ENCODE measurements at regions not wholly inside any gene's neighbourhood (a gene's known extent, or its start where the extent isn't known, plus 50 kb on each side); places are given as distances from the start of the nearest gene placed in this dataset.
"Not testable (repeated sequence)": the region's sequence is repeated elsewhere in the genome, so short reads cannot be mapped to it uniquely, and the experiment has no call there.

DNA sequence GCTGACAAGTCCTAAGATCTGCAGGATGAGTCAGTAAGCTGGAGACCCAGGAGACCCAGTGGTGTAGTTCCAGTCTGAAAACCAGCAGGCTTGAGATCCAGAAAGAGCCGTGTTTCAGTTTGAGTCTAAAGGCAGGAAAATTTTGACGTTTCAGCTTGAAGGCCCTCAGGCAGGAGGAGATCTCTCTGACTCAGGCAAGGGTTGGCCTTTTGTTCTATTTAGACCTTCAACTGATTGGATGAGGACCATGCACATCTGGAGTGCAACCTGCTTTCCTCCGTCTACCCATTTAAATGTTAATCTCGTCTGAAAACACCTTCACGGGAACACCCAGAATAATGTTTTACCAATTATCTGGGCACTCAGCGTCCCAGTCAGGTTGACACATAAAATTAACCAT is 69.5 kb downstream of the NPIPA7 start:
- not testable (repeated sequence) for H3K4me3 Mint-ChIP-seq, H3K27ac Mint-ChIP-seq, H3K9me3 Mint-ChIP-seq, H3K36me3 Mint-ChIP-seq, H3K4me1 Mint-ChIP-seq, H3K27me3 Mint-ChIP-seq

DNA sequence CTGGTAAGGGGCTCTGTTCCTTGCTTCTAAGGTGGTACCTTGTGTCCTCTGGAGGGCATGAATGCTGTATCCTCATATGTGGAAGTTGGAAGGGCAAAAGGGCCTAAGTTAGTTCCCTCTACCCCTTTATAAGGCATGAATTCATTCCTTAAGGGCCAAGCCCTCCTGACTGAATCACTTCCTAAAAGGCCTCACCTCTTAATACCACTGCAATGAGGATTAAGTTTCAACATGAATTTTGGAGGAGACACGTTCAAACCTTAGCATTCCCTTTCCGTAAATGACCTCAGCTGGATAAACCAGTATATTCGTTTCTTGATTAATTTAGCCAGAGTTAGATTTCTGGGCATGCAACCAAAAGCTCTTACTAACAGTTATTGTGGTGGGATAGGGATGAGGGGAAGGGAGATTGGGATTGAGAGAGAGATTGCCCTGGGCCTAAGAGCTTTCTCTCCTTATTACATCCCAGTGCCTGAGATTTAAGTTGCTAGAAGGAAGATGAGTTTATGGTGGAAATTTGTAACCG is 70.8 kb downstream of the NPIPA7 start:
- not testable (repeated sequence) for H3K4me1 Mint-ChIP-seq, H3K9me3 Mint-ChIP-seq, H3K27ac Mint-ChIP-seq, H3K36me3 Mint-ChIP-seq, H3K27me3 Mint-ChIP-seq, H3K4me3 Mint-ChIP-seq

DNA sequence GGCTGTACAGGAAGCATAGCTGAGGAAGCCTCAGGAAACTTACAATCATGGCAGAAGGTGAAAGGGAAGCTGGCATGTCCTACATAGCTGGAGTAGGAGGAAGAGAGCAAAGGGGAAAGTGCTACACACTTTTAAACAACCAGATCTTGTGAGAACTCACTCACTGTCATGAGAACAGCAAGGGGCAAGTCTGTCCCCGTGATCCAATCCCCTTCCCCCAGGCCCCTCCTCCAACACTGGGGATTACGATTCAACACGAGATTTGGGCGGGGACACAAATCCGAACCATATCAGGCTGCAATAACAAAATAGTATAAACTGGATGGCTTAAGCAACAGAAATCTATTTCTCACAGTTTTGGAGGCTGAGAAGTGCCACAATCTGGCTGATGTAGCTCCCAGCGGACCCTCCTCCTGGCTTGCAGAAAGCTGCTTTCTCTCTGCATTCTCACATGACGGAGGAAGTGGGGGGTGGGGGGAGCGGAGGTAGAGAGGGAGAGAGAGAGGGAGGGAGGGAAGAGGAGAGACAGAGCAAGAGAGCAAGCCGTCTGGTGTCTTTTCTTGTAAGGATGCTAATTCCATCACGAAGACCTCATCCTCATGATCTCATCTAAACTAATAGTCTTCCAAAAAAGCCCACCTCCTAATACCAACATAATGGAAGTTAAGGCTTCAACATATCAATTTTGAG is 72.9 kb downstream of the NPIPA7 start:
- not testable (repeated sequence) for H3K27ac Mint-ChIP-seq, H3K4me3 Mint-ChIP-seq, H3K36me3 Mint-ChIP-seq, H3K4me1 Mint-ChIP-seq, H3K9me3 Mint-ChIP-seq, H3K27me3 Mint-ChIP-seq

DNA sequence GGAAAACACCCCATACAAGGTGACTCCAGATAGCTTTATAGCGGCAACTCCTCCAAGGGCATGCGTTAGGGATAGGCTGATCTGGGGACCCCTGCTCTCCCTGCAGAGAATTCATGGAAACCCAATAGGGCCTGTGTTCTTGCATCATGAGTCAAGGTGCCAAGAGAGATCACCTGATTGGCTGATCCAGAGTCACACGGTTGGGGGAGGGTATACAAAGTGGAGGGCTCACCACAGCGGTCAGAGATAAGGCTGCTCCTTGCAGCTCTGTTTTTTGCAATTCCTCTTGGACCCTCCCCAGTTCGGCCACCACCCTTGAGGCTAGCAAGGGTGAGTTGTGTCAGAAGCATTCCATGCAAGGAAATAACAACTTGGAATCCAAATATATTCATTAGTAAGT is 79.6 kb downstream of the NPIPA7 start:
- not testable (repeated sequence) for H3K27me3 Mint-ChIP-seq, H3K4me3 Mint-ChIP-seq, H3K36me3 Mint-ChIP-seq, H3K9me3 Mint-ChIP-seq, H3K27ac Mint-ChIP-seq, H3K4me1 Mint-ChIP-seq

DNA sequence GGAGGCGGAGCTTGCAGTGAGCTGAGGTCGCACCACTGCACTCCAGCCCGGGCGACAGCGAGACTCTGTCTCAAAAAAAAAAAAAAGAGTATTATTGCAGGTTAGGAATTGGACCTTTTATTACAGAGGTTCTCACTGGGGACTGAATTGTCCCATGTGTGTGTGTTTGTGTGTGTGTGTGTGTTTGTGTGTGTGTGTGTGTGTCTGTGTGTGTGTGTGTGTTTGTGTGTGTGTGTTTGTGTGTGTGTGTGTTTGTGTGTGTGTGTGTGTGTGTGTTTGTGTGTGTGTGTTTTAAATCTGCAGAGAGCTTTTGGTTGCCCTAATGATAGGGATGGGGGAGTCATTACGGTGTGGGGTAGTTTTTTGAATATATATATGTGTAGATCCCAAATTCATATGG is 84.9 kb downstream of the NPIPA7 start:
- not testable (repeated sequence) for H3K36me3 Mint-ChIP-seq, H3K27me3 Mint-ChIP-seq, H3K27ac Mint-ChIP-seq, H3K9me3 Mint-ChIP-seq, H3K4me1 Mint-ChIP-seq, H3K4me3 Mint-ChIP-seq

DNA sequence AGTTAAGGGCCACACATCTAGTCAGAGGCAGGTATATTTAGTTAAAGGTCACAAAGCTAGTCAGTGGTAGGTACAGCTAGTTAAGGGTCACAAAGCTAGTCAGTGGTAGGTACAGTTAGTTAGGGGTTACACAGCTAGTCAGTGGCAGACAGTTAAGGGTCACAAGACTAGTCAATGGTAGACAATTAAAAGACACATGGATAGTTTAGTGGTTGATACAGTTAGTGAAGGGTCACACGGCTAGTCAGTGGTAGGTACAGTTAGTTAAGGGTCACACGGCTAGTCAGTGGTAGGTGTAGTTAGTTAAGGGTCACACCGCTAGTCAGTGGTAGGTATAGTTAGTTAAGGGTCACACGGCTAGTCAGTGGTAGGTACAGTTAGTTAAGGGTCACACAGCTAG is 110.0 kb downstream of the NPIPA7 start:
- H3K9me3 Mint-ChIP-seq, H3K36me3 Mint-ChIP-seq, H3K4me3 Mint-ChIP-seq, H3K27me3 Mint-ChIP-seq, H3K4me1 Mint-ChIP-seq, H3K27ac Mint-ChIP-seq: not testable (repeated sequence)

DNA sequence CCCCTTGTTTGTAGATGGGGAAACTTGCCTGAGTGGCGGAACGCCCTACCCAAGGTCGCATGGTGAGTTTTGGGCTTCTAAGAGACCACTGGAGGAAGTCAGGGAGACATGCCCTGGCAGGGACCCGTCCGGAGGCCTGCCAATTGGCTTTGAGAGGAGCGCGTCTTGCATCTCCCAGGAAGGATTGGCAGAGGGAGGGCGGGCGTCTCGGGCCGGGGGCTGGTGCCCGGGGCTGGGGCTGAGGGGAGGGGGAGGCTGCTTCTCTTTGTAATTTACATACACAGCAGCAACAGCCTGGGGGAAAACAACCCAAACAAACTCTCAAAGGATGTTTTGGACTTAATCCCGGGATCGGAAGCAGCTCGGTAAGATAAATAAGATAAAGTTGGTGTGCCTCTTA is 110.5 kb downstream of the NPIPA7 start:
- H3K4me1 Mint-ChIP-seq, H3K27me3 Mint-ChIP-seq, H3K9me3 Mint-ChIP-seq, H3K27ac Mint-ChIP-seq, H3K36me3 Mint-ChIP-seq, H3K4me3 Mint-ChIP-seq: not testable (repeated sequence)

DNA sequence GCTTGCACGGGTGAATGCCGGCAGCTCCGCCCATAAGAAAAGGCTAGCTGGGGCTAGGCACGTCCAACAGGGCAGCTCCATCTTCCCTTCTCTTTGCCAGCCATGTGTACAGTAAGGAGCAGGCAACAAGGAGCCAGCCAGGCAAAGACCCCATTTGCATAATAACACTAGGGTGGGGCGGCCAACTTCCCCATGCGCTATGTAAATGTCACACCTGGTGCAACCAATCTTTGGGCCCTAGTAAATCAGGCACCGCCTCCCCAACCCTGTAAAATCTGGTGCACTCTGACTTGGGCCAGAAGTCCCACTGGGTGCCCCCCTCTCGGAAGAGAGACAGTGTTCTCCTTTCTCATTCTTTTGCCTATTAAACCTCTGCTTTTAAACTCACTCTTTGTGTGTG is 115.2 kb downstream of the NPIPA7 start:
- not testable (repeated sequence) for H3K4me1 Mint-ChIP-seq, H3K27ac Mint-ChIP-seq, H3K36me3 Mint-ChIP-seq, H3K9me3 Mint-ChIP-seq, H3K27me3 Mint-ChIP-seq, H3K4me3 Mint-ChIP-seq

DNA sequence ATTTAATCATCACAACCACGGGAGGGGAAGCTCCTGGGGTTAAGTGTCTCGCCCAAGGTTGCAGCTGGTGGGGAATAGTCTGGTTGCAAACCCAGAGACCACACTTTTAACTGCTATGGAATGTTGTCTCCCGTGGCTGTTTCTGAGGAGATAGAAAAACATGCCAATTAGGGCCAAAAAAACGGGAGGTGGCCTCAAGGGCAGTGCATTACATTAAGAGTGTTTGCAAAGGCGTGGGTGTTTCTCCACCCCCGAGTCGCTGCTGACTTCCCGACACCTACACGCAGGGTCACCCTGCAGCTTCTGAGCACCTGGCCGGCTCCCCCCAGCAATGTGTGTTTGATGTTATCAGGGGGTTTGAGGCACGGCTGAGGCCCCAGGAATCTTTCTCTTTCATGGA is 116.1 kb downstream of the NPIPA7 start:
- not testable (repeated sequence) for H3K9me3 Mint-ChIP-seq, H3K36me3 Mint-ChIP-seq, H3K4me3 Mint-ChIP-seq, H3K27me3 Mint-ChIP-seq, H3K4me1 Mint-ChIP-seq, H3K27ac Mint-ChIP-seq

DNA sequence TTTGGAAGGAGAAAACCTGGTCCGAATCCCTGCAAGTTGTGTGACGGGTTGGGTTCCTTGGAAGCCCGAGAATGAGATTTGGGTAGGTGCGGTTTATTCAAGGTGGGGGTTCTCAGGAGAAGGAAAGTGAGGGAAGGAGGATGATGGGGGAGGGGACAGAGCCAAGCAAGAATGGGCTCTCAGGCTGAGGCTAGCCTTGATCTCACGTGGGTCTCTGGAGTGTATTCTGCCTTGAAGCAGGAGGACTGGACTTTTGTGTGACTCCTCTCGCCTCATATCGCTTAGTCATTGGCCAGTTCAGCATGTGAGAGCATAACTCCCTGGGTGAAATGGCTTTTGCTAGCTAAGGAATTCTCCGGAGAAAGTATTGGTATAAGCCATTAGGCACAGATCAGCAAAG is 120.9 kb downstream of the NPIPA7 start:
- not testable (repeated sequence) for H3K27me3 Mint-ChIP-seq, H3K4me3 Mint-ChIP-seq, H3K27ac Mint-ChIP-seq, H3K9me3 Mint-ChIP-seq, H3K36me3 Mint-ChIP-seq, H3K4me1 Mint-ChIP-seq

DNA sequence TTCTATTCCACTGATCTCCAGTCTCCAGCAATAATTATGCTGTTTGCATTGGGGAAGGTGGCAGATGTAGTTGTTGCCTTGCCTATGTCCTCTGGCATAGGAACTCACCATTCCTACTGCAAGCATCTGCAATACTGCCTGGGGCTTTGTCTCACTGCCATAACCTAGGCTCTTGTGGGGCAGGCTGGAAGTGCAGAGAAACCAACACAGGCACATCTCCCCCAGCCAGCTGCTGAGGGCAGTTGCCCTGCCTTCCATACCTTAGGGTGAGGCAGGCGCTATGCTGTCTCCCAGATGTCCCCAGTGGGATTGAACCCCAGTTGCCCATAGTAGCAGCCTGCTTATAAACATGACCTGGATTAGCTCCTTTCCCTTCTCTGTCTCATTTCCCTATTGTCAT is 128.1 kb downstream of the NPIPA7 start:
- H3K9me3 Mint-ChIP-seq, H3K4me1 Mint-ChIP-seq, H3K27me3 Mint-ChIP-seq, H3K27ac Mint-ChIP-seq, H3K4me3 Mint-ChIP-seq, H3K36me3 Mint-ChIP-seq: not testable (repeated sequence)

DNA sequence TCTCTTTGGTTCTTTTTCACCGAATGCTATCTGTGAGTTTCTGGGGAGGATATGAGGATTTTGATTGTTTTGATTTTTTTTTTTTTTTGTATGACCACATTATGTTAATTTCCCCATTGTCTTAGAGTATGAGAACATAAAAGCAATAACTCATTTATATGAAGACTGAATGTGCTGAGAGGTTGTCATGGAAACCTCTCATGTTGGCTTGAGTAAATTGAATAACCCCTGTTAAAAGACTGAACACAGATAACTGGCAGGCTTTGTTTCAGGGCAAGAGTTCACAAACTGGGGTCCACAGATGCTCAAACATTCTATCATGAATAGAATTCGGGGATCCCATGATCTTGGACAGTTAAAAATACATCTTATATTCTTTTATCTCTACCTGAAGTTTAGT is 129.4 kb downstream of the NPIPA7 start:
- not testable (repeated sequence) for H3K27me3 Mint-ChIP-seq, H3K4me3 Mint-ChIP-seq, H3K9me3 Mint-ChIP-seq, H3K27ac Mint-ChIP-seq, H3K36me3 Mint-ChIP-seq, H3K4me1 Mint-ChIP-seq

DNA sequence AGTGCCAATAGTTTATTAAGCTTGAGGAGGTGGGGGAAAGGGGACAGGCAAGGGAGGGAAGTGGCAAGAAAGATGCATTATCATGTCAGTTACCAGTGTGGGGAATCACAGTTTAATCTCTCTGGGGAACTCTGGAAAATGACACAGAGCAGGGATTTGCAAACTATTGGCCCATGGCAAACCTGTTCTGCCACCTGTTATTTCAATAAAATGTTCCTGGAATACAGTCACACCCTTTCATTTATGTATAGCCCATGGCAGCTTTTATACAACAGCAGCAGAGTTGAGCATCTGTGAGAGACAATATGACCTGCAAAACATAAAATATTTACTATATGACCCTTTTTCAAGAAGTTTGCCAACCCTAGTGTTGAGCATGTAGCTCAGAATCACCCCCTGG is 140.5 kb downstream of the NPIPA7 start:
- not testable (repeated sequence) for H3K27me3 Mint-ChIP-seq, H3K4me1 Mint-ChIP-seq, H3K4me3 Mint-ChIP-seq, H3K36me3 Mint-ChIP-seq, H3K27ac Mint-ChIP-seq, H3K9me3 Mint-ChIP-seq

DNA sequence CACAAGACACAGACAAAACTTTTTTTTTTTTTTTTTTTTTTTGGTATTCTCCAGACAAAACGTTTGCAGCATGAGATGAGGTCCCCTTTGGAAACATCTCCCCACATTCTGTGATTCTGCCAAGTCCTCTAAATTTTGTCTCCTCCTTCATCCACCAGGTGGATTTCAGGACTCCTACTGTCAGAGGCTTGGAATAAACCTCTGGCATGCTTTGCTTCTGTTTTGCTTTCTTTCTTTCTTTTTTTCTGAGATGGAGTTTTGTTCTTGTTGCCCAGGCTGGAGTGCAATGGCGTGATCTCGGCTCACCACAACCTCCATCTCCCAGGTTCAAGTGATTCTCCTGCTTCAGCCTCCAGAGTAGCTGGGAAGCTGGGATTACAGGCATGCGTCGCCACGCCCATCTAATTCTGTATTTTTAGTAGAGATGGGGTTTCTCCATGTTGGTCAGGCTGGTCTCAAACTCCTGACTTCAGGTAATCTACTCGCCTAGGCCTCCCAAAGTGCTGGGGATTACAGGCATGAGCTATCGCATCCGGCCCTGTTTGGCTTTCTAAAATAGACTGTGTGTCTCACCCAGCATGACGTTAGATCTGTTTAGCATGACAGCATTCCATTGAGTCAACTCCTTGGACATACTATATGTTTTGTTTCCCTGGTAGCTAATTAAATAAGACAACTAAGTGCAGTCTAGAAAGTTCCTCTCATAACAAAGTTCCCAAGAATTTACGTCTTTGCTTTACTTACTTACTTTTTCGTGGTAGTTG is 142.5 kb downstream of the NPIPA7 start:
- H3K9me3 Mint-ChIP-seq, H3K4me3 Mint-ChIP-seq, H3K36me3 Mint-ChIP-seq, H3K4me1 Mint-ChIP-seq, H3K27me3 Mint-ChIP-seq, H3K27ac Mint-ChIP-seq: not testable (repeated sequence)

DNA sequence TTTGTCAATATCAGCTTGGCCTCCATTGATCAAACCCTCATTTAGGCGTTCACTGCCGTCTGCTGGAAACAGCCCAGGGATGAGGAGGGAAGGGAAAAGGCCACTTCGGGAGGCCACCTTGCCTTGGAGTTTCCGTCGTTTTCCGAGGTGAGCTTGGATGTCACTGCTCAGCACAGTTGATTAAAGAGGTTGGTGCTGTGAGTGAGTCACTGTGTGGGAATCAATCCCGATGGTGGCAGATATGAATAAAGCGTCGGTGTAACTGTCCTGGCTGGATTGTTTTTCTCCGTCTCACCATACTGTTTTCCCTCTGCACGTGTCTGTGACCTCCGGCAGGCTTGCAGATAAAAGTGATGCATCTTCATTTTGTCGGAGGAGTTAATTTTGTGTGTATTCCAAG is 148.1 kb downstream of the NPIPA7 start:
- not testable (repeated sequence) for H3K36me3 Mint-ChIP-seq, H3K27me3 Mint-ChIP-seq, H3K9me3 Mint-ChIP-seq, H3K4me1 Mint-ChIP-seq, H3K27ac Mint-ChIP-seq, H3K4me3 Mint-ChIP-seq

DNA sequence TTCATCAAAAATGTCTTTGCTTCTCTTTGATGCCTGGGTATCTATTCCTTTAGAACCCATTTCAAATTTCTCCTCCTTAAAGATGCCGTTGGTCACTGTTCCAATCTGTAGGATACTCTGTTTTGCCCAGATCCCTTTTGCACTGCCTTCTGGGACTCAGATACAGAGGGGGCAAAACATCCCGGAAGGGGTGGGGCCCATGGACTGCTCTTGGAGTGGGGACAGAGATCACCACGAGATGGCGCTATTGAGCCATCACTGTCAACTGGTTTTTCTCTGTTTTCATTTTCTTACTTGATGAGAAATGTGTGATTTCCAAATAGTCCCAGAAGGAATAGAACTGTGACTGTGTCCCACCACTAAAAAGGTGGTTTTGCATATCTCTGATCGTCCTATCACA is 151.8 kb downstream of the NPIPA7 start:
- not testable (repeated sequence) for H3K4me1 Mint-ChIP-seq, H3K9me3 Mint-ChIP-seq, H3K4me3 Mint-ChIP-seq, H3K27ac Mint-ChIP-seq, H3K27me3 Mint-ChIP-seq, H3K36me3 Mint-ChIP-seq

DNA sequence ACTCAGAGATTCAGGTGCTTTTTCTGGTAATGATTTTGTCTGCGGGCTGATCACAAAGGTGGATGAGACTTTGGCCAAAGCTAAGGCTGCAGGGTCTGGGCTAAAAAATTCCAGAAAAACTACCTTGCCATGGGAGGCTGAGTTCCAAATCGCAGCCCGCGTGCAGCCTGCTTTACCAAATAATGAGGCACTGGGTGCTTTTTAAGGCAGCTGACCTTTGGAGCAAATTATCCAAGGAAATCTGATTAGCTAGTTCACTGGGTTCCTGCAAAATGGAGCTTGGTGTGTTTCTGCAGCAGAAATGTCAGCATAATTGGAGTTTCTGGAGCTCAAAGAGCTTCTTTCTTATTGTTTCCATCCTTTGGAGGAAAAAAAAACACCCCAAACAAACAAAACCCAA is 156.6 kb downstream of the NPIPA7 start:
- not testable (repeated sequence) for H3K9me3 Mint-ChIP-seq

More for the DNA sequence above, 156.6 kb downstream of the NPIPA7 start:
- not testable (repeated sequence) for H3K4me3 Mint-ChIP-seq, H3K4me1 Mint-ChIP-seq, H3K36me3 Mint-ChIP-seq, H3K27me3 Mint-ChIP-seq, H3K27ac Mint-ChIP-seq
